ENCODE measurements at regions not wholly inside any gene's neighbourhood (a gene's known extent, or its start where the extent isn't known, plus 50 kb on each side); places are given as distances from the start of the nearest gene placed in this dataset.

DNA sequence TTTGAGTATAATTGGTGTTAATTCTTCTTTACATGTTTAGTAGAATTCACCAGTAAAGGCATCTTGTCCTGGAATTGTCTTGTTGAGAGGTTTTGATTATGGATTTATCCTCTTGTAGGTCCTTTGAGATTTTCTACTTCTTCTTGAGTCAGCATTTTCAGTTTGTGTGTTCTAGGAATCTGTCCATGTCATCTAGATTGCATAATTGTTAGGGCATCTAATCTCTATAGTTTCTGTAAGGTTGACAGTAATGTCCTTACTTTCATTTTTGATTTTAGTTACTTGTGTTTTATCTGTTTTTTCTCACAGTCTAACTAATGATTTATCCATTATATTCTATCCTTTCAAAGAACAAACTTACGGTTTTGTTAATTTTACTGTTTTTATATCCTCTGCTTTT, 492.0 kb downstream of the FGF9 start:
- no peak overlapping the region for H3K4me3 ChIP-seq (ENCODE audit: low read depth, low read length)
- DNase-seq (ENCODE audit: low read depth) = peak; percentile 4
- TF ChIP-seq POLR2A (IDR thresholded peaks at IDR 0.05; ENCODE audit: extremely low read depth, insufficient read length) (no peak), MYC (IDR thresholded peaks at IDR 0.05; ENCODE audit: low read depth, low read length) (no peak)
- TF ChIP-seq, protein P1, sequence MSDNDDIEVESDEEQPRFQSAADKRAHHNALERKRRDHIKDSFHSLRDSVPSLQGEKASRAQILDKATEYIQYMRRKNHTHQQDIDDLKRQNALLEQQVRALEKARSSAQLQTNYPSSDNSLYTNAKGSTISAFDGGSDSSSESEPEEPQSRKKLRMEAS (IDR thresholded peaks at IDR 0.05; ENCODE audit: low read depth, low read length) = no peak
- TF ChIP-seq, protein P2, sequence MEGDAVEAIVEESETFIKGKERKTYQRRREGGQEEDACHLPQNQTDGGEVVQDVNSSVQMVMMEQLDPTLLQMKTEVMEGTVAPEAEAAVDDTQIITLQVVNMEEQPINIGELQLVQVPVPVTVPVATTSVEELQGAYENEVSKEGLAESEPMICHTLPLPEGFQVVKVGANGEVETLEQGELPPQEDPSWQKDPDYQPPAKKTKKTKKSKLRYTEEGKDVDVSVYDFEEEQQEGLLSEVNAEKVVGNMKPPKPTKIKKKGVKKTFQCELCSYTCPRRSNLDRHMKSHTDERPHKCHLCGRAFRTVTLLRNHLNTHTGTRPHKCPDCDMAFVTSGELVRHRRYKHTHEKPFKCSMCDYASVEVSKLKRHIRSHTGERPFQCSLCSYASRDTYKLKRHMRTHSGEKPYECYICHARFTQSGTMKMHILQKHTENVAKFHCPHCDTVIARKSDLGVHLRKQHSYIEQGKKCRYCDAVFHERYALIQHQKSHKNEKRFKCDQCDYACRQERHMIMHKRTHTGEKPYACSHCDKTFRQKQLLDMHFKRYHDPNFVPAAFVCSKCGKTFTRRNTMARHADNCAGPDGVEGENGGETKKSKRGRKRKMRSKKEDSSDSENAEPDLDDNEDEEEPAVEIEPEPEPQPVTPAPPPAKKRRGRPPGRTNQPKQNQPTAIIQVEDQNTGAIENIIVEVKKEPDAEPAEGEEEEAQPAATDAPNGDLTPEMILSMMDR (IDR thresholded peaks at IDR 0.05; ENCODE audit: low read depth, low read length) = no peak

DNA sequence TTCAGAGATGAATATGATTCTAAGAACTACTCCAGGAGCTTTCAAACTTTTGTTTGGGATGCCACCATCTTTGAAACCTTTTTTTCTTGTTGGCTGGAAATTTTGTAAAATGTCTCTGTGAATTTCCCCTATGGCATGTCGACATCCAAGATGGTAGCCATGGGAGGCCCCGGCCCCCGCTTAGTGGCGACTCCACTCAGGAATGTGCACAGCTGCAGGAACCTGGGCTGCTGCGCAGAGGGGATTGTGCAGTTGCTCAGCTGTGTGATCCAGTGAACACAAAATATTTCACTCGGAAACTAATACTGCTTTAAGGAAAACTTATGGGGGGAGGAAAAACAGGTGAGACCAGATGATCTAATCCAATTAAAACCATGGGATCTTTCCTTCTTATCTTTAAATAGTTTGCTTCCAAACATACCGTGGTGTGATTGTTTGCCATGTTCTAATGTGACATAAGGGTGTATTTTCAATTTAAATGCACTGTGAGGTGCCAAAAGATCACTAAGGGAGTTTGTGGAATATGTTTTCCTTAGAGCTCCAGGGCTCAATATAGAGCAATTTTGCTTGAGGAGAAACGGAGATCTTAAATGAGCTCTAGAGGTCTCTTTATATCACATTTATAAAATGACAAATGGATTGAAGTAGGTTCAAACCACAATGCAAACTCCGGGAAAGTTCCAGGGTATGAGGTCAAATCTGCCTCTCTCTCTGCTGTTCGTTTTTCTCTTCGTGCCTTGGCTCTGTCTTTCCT, 497.7 kb downstream of the FGF9 start:
- TF ChIP-seq MYC (IDR thresholded peaks at IDR 0.05; ENCODE audit: low read depth, low read length) (no peak), POLR2A (IDR thresholded peaks at IDR 0.05; ENCODE audit: extremely low read depth, insufficient read length) (no peak)
- TF ChIP-seq, protein P2 (IDR thresholded peaks at IDR 0.05; ENCODE audit: low read depth, low read length) = no peak
- TF ChIP-seq, protein P1 (IDR thresholded peaks at IDR 0.05; ENCODE audit: low read depth, low read length) = no peak
- H3K4me3 ChIP-seq (ENCODE audit: low read depth, low read length) = no peak overlapping the region
- no peak for DNase-seq (ENCODE audit: low read depth)

DNA sequence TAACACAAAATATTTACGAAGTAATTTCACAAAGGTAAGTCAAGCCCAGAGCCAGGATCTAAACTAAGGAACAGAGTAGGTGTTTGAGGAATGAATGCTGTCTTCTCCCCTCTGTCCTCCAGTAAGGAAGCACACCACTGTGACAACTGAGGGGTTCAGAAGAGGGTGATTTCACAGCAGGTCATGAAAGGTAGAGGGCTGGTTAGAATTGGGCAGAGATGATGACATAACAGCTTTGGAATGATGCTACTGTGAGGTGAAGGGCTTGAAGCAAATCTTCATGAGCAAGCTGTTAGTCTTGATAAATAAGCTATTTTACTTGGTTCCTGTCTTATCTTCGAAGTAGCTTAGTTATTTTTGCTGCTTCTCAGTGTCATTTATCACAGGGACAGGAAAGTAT, 498.6 kb downstream of the FGF9 start:
- TF ChIP-seq, protein P1 (IDR thresholded peaks at IDR 0.05; ENCODE audit: low read depth, low read length) = no peak
- TF ChIP-seq, protein P2 (IDR thresholded peaks at IDR 0.05; ENCODE audit: low read depth, low read length) = no peak
- no peak for TF ChIP-seq POLR2A (IDR thresholded peaks at IDR 0.05; ENCODE audit: extremely low read depth, insufficient read length)
- H3K4me3 ChIP-seq (ENCODE audit: low read depth, low read length) = no peak overlapping the region
- no peak for DNase-seq (ENCODE audit: low read depth)

DNA sequence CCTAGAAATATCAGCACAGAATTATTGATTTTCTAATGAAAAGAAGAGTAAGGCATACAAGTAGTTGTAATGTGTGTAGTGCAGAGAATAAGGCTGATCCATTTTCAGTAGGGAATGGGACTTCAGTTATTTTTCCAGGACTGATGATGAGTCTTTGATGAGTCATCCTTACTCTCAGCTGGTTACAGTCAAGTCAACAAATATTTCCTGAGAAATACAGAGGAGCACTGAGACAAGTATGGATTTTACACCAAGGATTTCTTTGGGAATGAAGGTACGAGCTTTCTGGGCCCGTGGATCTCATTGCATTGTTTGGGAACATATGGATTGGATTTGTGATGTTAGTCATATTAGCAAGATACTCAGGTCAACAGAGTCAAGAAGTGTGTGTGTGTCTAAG, 502.7 kb downstream of the FGF9 start:
- DNase-seq (ENCODE audit: low read depth) = no peak
- TF ChIP-seq, protein P1 (IDR thresholded peaks at IDR 0.05; ENCODE audit: low read depth, low read length) = no peak
- TF ChIP-seq, protein P2 (IDR thresholded peaks at IDR 0.05; ENCODE audit: low read depth, low read length) = no peak
- TF ChIP-seq POLR2A (IDR thresholded peaks at IDR 0.05; ENCODE audit: extremely low read depth, insufficient read length) = no peak
- TF ChIP-seq MYC (IDR thresholded peaks at IDR 0.05; ENCODE audit: low read depth, low read length) = no peak
- no peak overlapping the region for H3K4me3 ChIP-seq (ENCODE audit: low read depth, low read length)

DNA sequence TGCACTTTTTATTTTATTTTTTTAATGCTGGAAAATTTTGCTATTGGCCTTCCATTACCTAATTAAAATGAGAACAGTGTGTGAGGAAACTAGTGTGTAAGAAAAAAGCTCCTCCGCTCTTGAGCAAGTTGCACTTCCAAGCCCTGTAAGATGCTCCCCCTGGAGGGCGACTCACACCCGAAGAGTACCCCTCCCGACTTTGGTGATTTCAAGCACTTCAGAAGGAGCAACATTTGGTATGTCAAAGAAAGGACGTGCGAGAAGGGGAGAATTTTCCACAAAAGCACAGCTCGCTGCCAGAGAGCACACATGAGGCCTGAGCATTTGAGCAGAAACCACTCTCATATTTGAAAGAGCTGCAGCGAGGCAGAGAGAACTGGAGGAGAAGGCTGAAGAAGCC, 504.4 kb downstream of the FGF9 start:
- TF ChIP-seq POLR2A (IDR thresholded peaks at IDR 0.05; ENCODE audit: extremely low read depth, insufficient read length) = no peak
- TF ChIP-seq, protein P1 (IDR thresholded peaks at IDR 0.05; ENCODE audit: low read depth, low read length) = no peak
- TF ChIP-seq MYC (IDR thresholded peaks at IDR 0.05; ENCODE audit: low read depth, low read length) = no peak
- peak; percentile 6 for DNase-seq (ENCODE audit: low read depth)
- no peak overlapping the region for H3K4me3 ChIP-seq (ENCODE audit: low read depth, low read length)

DNA sequence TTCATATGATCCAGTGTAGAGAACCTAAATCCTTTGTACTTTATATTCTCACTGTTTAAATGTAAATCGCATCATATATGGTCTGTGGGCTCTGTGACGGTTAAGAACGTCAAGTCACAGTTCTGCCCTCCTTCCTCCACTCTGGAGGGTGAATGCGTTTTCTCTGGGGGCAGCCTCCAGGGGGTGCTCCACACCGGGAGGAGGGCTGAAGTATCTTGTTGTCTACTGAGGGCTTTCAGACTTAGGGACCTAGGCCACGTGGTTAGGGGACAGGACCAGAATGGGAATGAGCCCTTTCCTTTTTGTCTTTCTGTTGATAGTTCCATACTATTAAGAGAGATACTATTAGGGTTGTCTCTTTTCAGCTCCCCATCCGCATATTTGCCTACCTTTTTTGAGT, 504.9 kb downstream of the FGF9 start:
- peak; percentile 8 for DNase-seq (ENCODE audit: low read depth)
- no peak overlapping the region for H3K4me3 ChIP-seq (ENCODE audit: low read depth, low read length)
- TF ChIP-seq, protein P2 (IDR thresholded peaks at IDR 0.05; ENCODE audit: low read depth, low read length) = peak; percentile 19
- no peak for TF ChIP-seq MYC (IDR thresholded peaks at IDR 0.05; ENCODE audit: low read depth, low read length)
- TF ChIP-seq, protein P1 (IDR thresholded peaks at IDR 0.05; ENCODE audit: low read depth, low read length) = peak; percentile 58
